ENCODE measurements at regions not wholly inside any gene's neighbourhood (a gene's known extent, or its start where the extent isn't known, plus 50 kb on each side); places are given as distances from the start of the nearest gene placed in this dataset.

DNA sequence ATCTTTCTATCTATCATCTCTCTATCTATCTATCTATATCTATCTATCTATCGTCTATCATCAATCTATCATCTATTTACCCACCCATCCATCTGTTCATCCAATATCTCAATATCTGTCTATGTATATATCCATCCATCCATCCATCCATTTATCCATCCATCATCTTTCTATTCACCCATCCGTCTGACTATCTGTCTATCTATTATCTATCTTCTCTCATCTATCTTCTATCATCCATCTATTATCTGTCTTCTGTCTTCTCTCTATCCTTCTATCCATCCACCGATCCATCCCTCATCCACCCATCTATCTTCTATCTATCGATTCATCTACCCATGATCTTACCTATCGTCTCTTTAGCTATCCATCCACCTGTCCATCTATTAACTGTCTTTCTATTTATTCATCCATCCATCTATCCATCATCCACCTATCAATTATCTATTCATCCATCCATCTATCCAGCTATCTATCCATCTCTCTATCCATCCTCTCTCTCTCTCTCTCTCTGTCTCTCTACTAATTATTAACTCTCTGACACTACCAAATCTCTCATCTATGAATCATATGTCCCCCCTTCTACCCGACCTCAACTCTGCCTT, 89.1 kb downstream of the DHCR7 start:
- Histone ChIP-seq H3K4me3 (no peak overlapping the region), H3K4me1 (no peaks in the 10 kb centered on the region), H3K36me3 (no peaks in the 10 kb centered on the region), H3K27me3 (peaks cover 0 to 5% (median 0%) of the 10 kb centered on the region in 3 donors), H3K9me3 (no peaks in the 10 kb centered on the region), H3K27ac (no peak overlapping the region)
- DNase-seq (no peak), ATAC-seq (no peak)
- intact Hi-C loops (cut with DNase I; ENCODE audit: low total_unique reads) (no loop called here), in situ Hi-C loops (cut with MboI; ENCODE audit: low sequenced_read_pairs in 4 of 4) (no loop called here)
- TF ChIP-seq POLR2A (IDR thresholded peaks at IDR 0.05), result no peak
- TF ChIP-seq, protein P1, sequence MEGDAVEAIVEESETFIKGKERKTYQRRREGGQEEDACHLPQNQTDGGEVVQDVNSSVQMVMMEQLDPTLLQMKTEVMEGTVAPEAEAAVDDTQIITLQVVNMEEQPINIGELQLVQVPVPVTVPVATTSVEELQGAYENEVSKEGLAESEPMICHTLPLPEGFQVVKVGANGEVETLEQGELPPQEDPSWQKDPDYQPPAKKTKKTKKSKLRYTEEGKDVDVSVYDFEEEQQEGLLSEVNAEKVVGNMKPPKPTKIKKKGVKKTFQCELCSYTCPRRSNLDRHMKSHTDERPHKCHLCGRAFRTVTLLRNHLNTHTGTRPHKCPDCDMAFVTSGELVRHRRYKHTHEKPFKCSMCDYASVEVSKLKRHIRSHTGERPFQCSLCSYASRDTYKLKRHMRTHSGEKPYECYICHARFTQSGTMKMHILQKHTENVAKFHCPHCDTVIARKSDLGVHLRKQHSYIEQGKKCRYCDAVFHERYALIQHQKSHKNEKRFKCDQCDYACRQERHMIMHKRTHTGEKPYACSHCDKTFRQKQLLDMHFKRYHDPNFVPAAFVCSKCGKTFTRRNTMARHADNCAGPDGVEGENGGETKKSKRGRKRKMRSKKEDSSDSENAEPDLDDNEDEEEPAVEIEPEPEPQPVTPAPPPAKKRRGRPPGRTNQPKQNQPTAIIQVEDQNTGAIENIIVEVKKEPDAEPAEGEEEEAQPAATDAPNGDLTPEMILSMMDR (IDR thresholded peaks at IDR 0.05 in 4 of 5, conservative IDR thresholded peaks at IDR 0.05 in 1 of 5), result no peak

DNA sequence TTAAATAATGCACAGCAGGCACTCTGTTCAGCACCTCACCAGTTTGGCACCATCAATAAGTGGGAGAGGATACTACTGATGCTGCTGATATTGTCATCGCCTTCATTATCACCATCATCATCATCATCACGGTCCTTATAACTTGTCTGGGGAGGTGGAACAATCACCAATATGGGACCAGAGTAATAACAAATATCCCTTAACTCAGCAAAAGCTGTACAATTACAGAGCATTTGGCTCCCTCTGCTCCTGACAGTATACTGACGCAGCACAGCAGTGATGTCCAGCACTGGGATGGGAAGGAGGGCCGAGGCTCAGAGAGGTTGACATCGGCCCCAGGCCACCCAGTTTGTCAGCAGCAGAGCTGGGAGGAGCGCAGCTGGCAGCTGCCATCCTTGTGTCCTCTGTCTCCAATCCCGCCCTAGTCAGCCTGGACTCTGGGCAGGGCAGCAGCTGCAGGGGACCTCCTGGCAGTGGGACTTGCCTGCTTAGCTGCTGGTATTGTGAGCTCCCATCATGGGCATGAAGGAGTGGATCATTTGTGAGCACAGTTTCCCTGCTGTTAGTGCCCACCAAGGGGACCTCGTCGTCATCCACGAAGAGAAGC, 90.0 kb downstream of the DHCR7 start:
- Histone ChIP-seq H3K27ac (no peak overlapping the region), H3K4me3 (no peak overlapping the region), H3K9me3 (no peaks in the 10 kb centered on the region), H3K36me3 (no peaks in the 10 kb centered on the region), H3K27me3 (peaks cover 0 to 5% (median 0%) of the 10 kb centered on the region in 3 donors), H3K4me1 (no peaks in the 10 kb centered on the region)
- TF ChIP-seq, protein P1 (IDR thresholded peaks at IDR 0.05 in 4 of 5, conservative IDR thresholded peaks at IDR 0.05 in 1 of 5), result no peak
- TF ChIP-seq POLR2A (IDR thresholded peaks at IDR 0.05), result no peak
- ATAC-seq (no peak), DNase-seq (no peak)
- intact Hi-C loops (cut with DNase I; ENCODE audit: low total_unique reads) (no loop called here), in situ Hi-C loops (cut with MboI; ENCODE audit: low sequenced_read_pairs in 4 of 4) (no loop called here)

DNA sequence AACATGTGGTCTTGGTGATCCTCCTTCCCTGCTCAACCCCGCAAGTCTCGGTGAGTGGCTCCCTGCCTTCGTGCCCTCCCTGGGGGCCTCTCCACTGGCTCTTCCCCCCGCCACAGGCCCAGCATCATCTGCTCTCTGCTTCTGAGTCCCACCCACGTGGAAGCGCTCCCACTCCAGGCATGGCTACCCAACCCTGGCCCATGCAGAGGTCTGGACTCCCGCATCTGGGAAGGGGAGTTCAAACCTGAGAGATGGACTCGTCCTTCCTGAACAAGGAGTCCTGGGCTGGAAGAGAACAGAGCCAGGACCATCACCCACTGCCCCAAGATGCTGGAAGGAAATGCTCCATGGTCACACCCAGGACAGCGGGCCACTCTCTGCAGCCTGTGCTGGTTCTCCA, 90.8 kb downstream of the DHCR7 start:
- in situ Hi-C loops (cut with MboI; ENCODE audit: low sequenced_read_pairs in 4 of 4) (no loop called here), intact Hi-C loops (cut with DNase I; ENCODE audit: low total_unique reads) (no loop called here)
- H3K27ac ChIP-seq, result no peak overlapping the region
- no peak for DNase-seq
- no peaks in the 10 kb centered on the region for H3K36me3 ChIP-seq
- H3K9me3 ChIP-seq, result no peaks in the 10 kb centered on the region
- no peaks in the 10 kb centered on the region for H3K4me1 ChIP-seq
- no peak overlapping the region for H3K4me3 ChIP-seq
- ATAC-seq, result no peak
- TF ChIP-seq POLR2A (IDR thresholded peaks at IDR 0.05), result no peak
- TF ChIP-seq, protein P1 (IDR thresholded peaks at IDR 0.05 in 4 of 5, conservative IDR thresholded peaks at IDR 0.05 in 1 of 5), result no peak
- H3K27me3 ChIP-seq, result peaks cover 0 to 5% (median 0%) of the 10 kb centered on the region in 3 donors

DNA sequence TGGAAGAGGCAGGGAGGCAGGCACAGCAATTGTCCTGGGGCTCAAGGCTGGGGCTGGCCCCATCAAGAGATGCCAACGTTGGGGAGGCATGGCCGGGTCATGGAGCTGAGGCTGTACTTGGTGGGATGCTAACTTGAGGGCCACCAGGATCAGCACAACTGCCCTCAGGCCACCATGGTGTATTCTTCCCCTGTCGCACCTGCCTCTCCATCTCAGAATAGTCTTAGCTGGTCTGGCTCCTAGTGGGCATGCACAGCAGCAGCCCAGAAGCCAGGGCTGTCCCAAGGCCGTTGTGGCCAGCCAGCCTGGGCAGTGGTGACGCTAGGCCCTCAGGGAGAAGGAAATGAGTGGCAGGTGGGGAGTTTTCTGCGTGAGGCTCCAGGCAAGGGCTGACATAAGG, 91.3 kb downstream of the DHCR7 start:
- intact Hi-C loops (cut with DNase I; ENCODE audit: low total_unique reads), result no loop called here
- Histone ChIP-seq H3K27me3 (peaks cover 0 to 5% (median 0%) of the 10 kb centered on the region in 3 donors), H3K36me3 (no peaks in the 10 kb centered on the region), H3K9me3 (no peaks in the 10 kb centered on the region), H3K4me3 (no peak overlapping the region), H3K4me1 (no peaks in the 10 kb centered on the region), H3K27ac (no peak overlapping the region)
- DNase-seq (no peak), ATAC-seq (no peak)
- in situ Hi-C loops (cut with MboI; ENCODE audit: low sequenced_read_pairs in 4 of 4), result no loop called here
- TF ChIP-seq POLR2A (IDR thresholded peaks at IDR 0.05), result no peak
- TF ChIP-seq, protein P1 (IDR thresholded peaks at IDR 0.05 in 4 of 5, conservative IDR thresholded peaks at IDR 0.05 in 1 of 5), result no peak
